GM21619 (cell line): ENCODE measurements at regions not wholly inside any gene's neighbourhood (a gene's known extent, or its start where the extent isn't known, plus 50 kb on each side); places are given as distances from the start of the nearest gene placed in this dataset.

Experiments used
- ATAC-seq: cut with Tn5 transposase; IDR thresholded peaks from one replicate; pipeline ENCODE4 v1.9.1; 2021; ENCODE audit not compliant: unreplicated experiment

DNA sequence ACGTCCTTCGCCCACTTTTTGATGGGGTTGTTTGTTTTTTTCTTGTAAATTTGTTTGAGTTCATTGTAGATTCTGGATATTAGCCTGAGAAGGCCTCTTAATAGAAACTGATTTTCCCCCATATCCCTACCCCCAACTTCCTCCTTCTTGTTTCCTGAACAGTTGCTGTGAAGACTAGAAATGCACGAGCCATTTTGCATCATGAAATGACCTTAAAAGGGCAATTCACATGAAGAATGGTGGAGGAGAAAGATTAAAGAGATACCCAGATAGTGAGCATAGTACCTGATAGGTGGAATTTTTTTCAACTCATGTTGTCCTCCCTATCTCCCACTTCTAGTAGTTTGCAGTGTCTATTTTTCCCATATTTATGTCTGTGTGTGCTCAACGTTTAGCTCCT, 55.2 kb upstream of the KCNH8 start:
- ATAC-seq = no peak

DNA sequence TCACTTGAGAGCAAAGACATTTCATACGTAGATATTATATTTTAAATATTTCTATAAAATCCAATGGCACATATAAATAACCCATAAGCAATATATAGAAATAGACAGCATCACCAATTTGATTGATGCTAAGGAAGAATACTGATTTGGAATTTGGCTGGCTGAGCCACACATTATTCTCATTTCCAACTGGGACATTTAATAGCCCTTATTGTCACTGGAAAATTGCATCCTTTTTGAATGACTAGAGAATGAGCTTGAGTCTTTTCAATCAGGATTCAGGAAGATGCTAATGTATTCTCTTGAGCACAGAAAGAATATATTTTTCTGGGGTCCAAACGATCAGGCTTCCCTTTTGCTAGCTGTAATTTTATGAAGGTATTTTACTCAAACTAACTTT, 70.9 kb upstream of the KCNH8 start:
- no peak for ATAC-seq

DNA sequence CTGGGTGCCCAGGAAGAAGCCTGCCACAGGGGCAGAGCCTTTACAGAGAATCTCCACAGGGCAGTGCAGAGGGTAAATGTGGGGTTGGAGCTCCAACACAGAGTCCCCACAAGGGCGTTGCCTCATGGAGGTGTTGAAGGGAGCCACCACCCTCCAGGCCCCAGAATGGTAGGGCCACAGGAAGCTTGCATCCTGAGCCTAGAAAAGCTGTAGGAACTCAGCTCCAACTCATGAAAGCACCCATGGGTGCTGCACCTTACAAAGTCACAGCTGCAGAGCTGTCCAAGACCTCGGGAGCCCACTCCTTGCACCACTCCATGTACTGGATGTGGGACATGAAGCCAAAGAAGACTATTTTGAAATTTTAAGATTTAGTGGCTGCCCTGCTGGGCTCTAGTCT, 73.3 kb upstream of the KCNH8 start:
- ATAC-seq = no peak

DNA sequence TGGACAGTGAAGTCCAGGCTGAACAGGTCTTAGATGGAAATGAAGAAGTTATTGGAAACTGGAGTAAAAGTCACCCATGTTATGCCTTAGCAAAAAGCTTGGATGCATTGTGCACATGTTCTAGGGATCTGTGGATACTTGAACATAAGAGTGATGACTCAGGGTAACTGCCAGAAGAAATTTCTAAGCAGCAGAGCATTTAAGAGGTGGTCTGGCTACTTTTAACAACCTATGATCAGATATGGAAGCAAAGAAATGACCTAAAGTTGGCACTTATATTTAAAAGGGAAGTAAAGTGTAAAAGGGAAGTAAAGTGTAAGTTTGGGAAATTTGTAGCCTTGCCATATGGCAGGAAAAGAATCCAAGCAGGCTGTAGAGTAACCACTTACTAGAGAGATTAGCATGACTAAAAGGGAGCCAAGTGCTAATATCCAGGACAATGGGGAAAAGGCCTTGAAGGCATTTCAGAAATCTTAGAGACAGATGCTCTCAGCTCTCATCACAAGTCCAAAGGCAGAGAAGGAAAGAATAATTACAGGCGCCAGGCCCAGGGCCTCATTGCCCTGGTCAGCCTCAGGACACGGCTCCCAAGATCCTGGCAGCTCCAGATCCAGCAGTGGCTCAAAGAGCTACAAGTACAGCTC, 73.9 kb upstream of the KCNH8 start:
- ATAC-seq = no peak

DNA sequence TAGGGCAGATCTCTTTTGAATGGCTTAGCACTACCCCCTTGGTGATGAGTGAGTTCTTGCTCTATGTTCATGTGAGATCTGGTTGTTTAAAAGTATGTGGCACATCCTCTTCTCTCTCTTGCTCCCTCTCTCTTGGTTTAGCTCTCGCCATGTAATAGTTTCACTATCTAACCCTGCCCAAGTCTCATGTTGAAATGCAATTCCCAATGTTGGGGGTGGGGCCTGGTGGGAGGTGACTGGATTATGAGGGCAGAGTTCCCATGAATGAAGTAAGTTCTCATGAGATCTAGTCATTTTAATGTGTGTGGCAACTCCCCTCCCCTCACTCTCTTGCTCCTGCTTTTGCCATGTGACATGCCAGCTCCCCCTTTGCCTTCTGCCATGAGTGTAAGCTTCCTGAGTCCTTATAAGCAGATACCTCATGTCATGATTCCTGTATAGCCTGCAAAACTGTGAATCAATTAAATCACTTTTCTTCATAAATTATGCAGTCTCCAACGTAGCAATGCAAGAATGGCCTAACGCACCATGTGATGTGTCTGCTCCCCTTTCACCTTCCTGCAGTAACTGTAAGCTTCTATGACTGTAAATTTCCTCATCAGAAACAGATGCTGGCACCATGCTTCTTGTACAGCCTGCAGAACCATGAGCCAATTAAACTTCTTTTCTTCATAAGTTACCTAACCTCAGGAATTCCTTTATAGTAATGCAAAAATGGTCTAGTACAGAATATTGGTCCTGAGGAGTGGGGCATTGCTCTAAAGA, 74.8 kb upstream of the KCNH8 start:
- no peak for ATAC-seq

DNA sequence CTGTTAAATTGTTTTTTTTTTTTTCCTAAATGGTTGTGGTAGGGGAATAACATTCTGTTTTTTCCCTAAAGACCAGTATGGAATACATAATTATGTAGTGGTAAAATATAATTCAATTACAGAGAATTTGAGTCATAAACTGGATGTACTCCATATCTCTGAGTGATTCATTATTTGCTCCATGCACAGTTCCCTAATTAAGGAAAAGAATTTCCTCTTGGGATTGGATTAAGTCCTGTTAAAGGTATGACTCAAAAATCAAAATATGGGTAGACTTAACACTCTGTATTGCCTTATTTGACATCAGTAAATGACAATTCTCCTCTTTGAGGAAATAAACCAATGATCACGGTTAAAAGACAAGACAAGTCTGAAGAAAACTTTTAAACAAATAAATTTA, 78.0 kb upstream of the KCNH8 start:
- no peak for ATAC-seq

DNA sequence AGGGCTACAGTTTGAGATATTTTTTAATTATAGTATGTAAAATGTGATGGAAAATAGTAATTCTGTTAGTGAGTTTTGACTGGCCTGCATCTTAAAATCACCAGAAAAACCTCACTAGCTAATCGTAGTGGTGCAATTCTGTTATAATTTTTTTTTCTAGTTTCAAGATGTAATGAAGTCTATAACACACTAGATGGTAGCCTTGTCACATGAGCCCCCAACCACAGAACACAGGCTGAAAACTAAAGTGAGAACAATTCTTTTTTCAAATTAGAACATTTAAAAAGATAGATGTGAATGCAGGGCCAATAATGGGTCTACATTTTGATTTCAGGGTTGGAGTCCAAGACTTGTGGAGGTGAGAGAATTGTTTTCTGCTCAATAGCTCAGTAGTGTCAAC, 83.3 kb upstream of the KCNH8 start:
- ATAC-seq = no peak

DNA sequence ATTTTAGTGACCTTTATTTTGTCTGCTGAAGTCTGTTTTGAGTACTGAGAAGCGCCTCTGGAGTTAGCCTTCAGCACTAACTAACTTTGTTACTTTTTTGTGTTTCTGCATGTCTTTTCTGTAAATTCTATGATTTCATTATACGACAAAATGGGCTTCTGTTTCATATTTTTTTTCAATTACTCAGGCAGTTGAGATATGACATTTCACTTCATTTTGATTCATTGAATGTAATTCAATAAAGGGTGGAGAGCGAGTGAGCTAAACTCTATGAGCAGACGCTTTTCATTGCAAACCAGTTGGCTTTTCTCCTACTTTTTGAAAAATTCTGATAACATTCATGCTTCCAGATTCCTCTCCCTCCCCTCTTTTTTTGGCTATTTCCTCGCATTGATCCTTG, 84.4 kb upstream of the KCNH8 start:
- no peak for ATAC-seq

DNA sequence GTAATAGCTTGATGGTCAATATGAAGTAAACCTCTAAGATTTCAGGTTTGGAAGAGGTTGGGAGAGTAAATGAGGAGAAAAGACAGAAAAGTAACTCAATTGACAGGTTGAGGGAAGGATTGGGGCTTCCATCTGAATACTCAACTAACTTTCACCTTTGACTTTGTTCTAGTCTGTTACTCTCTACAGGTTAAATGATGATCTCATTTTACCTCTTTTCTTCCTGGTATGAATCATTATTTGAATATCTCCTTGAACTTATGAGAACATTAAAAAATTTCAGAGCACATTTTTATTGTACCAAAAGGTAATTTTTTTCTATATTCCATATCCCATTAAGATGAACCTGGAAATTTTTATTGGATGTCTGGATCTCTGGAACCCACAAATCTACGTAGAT, 87.9 kb upstream of the KCNH8 start:
- ATAC-seq = no peak

DNA sequence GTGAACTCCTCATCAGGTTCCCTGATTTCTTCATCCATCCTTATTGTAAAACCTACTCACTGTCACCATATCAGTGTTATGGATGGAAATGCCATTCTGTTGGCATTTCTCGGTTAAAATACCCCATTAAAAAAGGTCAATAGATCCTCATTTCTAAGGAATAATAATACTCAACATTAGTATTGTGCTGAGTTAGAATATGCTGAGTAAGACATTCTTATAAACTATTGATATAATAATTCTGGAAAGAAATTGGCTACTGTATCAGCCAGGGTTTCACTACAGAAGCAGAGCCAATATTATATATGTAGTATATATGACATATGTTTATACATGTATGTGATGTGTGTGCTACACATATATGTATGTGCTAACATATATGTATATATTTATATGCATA, 95.4 kb upstream of the KCNH8 start:
- no peak for ATAC-seq

DNA sequence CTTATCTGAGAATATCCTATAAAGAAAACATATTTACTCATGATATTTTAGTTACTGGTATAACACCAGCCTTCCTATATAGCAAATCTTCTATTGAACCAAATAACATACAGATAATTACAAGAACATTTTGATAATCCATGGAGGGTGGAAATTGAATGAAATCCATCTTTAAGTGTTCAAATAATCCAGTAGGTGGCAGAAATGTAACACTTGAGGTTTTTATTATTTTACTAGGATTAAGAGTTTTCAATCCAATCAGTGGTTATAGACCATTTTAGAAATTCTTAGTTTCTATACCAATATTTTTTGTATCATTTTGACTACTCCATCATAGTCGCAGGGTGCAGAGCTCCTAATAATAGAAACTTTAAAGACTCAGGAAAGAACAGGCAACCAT, 101.9 kb upstream of the KCNH8 start:
- no peak for ATAC-seq

DNA sequence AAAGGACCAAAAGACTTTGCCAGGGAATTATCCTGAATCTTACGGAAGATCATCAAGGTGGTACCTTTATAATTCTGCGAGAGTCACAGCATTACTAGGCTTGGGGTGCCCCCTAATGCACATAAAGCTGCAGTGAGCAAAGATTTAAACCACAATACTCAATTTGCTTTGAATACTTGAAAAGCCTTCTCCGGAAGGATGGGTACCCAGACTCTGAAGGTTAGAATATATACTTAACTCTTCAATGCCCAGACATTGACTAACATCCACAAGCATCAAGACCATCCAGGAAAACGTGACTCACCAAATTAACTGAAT, 117.8 kb upstream of the KCNH8 start:
- ATAC-seq = no peak

DNA sequence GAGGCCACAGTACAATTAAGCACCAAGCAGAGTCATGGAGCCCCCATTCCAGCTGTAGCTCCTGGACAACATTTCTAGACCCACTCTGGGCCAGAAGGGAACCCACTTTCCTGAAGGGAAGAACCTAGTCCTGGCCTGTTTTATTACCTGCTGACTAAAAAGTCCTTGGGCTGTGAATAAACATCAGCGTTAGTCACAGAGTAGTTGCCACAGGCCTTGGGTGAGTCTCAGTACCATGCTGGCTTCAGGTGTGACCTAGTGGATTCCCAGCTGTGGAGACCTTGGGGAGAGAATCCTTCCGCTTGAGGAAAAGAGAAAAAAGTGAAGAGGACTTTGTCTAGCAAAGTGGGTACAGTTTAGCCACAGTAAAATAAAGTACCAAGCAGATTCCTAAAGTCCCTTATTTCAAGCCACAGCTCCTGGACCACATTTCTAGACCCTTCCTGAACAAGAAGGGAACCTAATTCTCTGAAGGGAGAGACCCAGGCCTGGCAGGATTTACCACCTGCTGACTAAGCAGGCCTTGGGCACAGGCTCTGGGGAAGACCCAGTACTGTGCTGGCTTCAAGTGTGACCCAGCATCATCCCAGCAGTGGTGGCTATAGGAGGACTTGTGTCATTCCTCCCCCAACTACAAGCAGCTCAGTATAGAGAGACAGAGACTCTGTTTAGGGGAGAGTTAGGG, 118.3 kb upstream of the KCNH8 start:
- no peak for ATAC-seq

DNA sequence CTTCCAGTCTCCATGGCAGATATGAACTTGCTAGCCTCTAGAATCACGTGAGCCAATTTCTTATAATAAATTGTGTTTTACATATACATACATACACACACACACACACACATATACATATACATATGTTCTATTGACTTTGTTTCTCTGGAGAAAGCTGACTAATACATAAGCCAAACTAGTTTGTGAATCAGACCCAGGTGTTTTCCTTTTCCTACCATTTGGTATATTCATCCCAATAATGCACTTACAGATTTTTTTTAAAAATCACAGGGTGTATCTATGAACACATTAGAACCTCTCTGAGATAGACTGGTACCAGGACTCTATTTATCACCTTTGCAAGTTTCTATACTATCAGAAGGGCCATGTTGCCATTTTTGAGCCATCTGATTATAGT, 122.9 kb upstream of the KCNH8 start:
- ATAC-seq = no peak

DNA sequence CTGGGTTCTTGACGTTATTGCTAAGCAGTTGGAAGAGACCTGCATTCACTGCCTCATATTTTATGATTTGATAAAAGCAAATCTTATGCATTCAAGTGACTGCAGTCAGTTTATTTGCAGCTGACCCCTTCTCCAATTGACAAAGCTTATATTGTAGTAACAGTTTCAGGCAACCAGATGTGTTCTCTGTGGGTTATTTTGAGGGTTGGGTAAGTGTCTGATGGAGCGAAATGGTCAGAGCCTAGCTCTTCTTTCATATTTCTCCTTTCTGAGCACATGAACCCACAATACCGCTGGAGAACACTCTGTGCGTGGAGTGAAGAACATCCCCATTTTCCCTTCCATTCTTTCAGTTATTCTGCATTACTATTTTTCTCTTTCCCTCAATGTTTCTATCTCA, 125.8 kb upstream of the KCNH8 start:
- ATAC-seq = no peak

DNA sequence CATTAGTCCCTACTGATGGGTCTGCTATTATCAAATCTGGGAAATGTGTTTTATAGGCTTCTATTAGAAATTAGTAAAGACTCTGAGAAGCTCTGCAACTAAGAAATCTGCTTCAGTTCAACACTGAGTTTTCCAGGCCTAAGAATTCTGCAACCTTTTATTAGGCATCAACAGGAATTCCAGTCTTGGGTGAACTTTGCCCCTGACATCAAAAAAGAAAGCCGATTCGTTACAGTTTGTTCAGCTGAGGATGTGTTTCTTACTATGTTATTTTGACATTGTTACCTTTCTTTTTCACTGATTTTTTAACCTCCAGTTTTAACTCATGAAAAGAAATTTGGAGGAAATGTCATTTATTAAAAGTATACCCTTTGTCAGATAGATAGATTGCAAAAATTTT, 131.5 kb upstream of the KCNH8 start:
- ATAC-seq = no peak

DNA sequence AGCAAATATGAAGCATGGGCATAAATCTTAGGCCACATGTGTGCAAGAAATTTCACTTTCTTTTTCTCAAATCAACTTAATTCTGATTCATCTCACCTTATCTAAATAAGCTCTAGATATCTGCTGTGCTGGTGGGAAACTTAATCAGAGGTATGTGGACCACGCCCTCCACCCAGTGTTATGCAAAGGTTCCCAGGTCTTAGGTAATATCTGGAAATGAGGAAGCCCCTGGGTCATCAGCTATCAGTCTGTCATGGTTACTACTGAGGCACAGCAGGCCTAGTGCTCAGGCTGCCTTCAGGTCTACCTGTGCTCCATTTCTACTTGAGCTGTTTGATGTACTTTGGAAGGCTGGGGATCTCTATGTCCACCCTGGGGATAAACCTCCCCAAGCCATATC, 134.4 kb upstream of the KCNH8 start:
- ATAC-seq = no peak

DNA sequence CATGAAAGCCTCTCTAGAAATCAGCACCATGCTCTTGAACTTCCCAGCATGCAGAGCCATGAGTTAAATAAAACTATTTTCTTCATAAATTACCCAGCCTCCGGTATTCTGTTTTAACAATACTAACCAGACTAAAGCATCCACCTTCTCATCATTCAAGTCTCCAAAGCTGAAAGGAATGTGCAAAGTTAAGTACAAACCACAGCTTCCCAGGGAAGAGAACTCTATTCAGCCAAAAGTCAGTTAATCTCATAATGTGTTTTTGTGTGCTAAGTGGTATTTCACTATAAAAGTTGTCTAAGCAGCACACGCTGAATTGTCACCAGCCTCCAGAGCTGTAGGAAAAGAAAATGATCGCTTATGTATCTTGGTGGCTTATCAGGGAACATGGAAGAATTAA, 135.5 kb upstream of the KCNH8 start:
- no peak for ATAC-seq

DNA sequence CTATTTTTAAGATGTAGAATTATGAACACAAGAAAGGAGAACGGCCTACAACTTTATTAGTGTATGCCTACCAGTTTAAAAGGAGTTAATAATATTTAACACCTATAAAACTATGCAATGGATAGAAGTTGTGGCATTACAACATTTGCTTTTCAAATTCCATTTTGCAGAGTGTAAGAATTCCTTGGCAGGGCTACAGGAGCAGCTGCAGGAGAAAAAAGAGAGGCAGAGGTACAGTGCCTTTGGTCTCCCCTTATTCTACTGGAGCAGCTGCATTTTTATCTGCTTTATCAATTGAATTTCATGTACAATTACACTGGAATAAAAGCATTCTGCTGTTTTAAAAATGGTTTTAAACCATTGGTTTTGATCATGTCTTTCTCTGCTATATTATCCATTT, 145.7 kb upstream of the KCNH8 start:
- ATAC-seq = no peak

DNA sequence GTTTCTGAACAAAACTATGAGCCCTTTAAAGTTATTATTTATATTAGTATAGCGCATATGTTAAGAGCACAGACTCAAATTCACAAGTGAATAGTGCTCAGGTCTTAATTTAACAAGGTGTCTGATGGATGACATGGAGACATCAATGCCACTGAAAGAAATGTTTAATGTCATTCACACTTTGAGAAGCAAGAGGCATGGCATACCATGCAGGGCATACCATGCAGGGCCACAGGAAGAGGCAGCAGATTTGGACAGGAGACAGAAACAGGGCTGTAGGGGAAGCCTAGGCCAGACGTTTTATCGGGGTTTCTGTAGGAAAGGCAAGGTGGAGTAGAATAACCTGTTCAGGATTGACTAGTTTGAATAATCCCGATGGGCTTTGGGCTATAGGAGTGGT, 150.2 kb upstream of the KCNH8 start:
- ATAC-seq = no peak

DNA sequence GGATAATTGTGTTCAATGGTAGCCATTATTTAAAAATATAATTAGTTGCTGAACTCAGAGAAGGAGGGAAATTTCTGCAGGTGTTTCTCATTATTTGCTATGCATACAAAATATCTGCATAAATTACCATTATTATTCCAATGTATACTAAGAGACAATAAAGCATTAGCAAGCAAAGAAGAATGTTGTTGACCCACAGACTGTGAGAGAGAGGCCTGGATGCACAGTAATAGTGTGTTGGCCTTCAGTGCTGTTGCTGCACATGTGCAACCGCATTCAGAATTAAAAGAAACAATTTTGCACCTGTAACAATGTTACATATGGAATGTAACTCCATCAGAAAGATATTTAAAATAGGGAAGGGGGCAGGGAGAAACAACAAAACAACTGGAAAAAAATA, 155.6 kb upstream of the KCNH8 start:
- ATAC-seq = no peak

DNA sequence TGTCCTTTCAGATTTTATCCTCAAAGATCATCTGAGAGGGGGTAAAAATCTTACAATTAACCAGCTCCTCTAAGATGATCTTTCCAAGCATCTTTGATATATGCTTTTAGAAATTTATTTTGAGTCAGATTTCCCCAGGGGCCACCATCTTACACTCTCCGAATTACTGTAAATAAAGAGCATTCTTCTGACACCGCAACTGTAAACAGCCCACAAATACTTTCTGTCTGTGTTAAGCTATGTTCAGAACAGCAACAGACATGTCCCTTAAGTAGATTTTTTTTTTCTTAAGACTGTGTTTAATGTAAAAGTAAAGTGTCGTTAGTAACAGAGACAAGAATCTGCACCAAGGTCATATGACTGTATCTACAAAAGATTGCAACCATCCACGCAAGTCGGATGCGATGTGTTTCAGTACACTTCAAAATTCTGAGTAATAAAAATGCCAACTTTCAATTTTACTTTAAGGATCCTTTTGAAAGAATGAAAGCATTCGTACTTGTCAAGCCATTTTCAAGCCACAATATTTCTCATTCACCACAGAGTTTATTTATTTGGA, 159.0 kb upstream of the KCNH8 start:
- ATAC-seq = no peak
